ENCODE measurements at regions not wholly inside any gene's neighbourhood (a gene's known extent, or its start where the extent isn't known, plus 50 kb on each side); places are given as distances from the start of the nearest gene placed in this dataset.

- in situ Hi-C loops (cut with MboI; ENCODE audit: low sequenced_read_pairs, unreplicated experiment), result no loop called here
- no peak for TF ChIP-seq CTCF (IDR thresholded peaks at IDR 0.05; ENCODE audit: borderline replicate concordance, control extremely low read depth, extremely low read depth, insufficient read depth, missing control alignments)
These were observed 166.8 kb upstream of the HMCN1 start for GRCh38 chr1:185567440-185567839.

GRCh38 chr1:185566995-185567394 is 167.2 kb upstream of the HMCN1 start:
- in situ Hi-C loops (cut with MboI; ENCODE audit: low sequenced_read_pairs, unreplicated experiment), result no loop called here
- peak; percentile 13 for DNase-seq (ENCODE audit: low spot score)
- no peak for TF ChIP-seq CTCF (IDR thresholded peaks at IDR 0.05; ENCODE audit: borderline replicate concordance, control extremely low read depth, extremely low read depth, insufficient read depth, missing control alignments)

More at GRCh38 chr1:185567440-185567839, 166.8 kb upstream of the HMCN1 start:
- no peak for DNase-seq (ENCODE audit: low spot score)

DNA sequence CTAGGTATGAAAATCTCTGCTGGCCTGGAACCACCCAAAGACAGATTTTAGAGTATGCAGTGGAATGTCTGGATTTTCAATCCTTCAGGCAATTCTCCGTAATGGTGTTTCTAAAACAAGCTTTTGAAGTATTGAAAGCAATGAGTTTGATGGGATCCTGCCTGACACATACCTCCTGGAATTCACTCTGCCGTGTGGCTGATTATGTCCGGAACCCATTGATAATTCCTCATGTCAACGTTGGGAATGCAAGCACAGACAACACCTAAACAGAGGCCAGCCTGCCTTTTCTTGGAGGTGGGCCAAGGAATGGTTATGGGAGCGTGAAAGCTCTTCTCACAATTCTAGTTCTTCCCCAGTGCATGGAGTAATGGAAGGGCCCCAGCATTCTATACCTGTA is 168.9 kb upstream of the HMCN1 start:
- in situ Hi-C loops (cut with MboI; ENCODE audit: low sequenced_read_pairs, unreplicated experiment), result no loop called here
- no peak for TF ChIP-seq CTCF (IDR thresholded peaks at IDR 0.05; ENCODE audit: borderline replicate concordance, control extremely low read depth, extremely low read depth, insufficient read depth, missing control alignments)
- no peak for DNase-seq (ENCODE audit: low spot score)

GRCh38 chr1:185564816-185565215 is 169.4 kb upstream of the HMCN1 start:
- in situ Hi-C loops (cut with MboI; ENCODE audit: low sequenced_read_pairs, unreplicated experiment), result no loop called here

GRCh38 chr1:185562461-185563359 is 171.5 kb upstream of the HMCN1 start:
- no peak for TF ChIP-seq CTCF (IDR thresholded peaks at IDR 0.05; ENCODE audit: borderline replicate concordance, control extremely low read depth, extremely low read depth, insufficient read depth, missing control alignments)
- in situ Hi-C loops (cut with MboI; ENCODE audit: low sequenced_read_pairs, unreplicated experiment), result no loop called here
- DNase-seq (ENCODE audit: low spot score), result no peak

More at GRCh38 chr1:185564816-185565215, 169.4 kb upstream of the HMCN1 start:
- DNase-seq (ENCODE audit: low spot score), result no peak
- TF ChIP-seq CTCF (IDR thresholded peaks at IDR 0.05; ENCODE audit: borderline replicate concordance, control extremely low read depth, extremely low read depth, insufficient read depth, missing control alignments), result no peak

DNA sequence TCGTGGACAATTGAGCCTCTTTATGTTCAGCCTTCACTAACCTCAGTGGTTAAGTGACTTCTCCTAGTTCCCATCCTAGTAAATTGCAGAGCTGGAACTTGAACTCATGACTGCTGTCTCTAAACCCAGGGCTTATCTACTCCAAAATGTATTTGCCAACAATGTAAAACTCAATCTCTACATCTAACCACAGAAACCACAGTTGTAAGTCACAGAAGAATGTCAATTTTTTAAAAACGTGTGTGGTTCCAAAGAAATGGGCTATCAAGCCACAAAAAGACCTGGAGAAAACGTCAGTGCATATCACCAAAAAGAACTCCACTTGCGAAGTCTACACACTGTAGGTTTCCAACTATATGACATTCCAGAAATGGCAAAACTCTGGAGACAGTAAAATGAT is 172.6 kb upstream of the HMCN1 start:
- in situ Hi-C loops (cut with MboI; ENCODE audit: low sequenced_read_pairs, unreplicated experiment), result no loop called here
- DNase-seq (ENCODE audit: low spot score), result no peak
- TF ChIP-seq CTCF (IDR thresholded peaks at IDR 0.05; ENCODE audit: borderline replicate concordance, control extremely low read depth, extremely low read depth, insufficient read depth, missing control alignments), result no peak
